DND-41 (cell line): ENCODE measurements at regions not wholly inside any gene's neighbourhood (a gene's known extent, or its start where the extent isn't known, plus 50 kb on each side); places are given as distances from the start of the nearest gene placed in this dataset.

Experiments
- CTCF ChIP-seq: IDR thresholded peaks from 2 replicates; pipeline ENCODE4 v1.5.1; 2012; ENCODE audit warnings: borderline replicate concordance, low read length, moderate library complexity, mild to moderate bottlenecking; ENCODE audit not compliant: poor library complexity, severe bottlenecking; ENCODE audit errors: extremely low read depth
- EZH2 ChIP-seq: IDR thresholded peaks from 3 replicates; pipeline ENCODE4 v1.6.1; 2012; ENCODE audit warnings: borderline replicate concordance, low read depth, mild to moderate bottlenecking, moderate library complexity, low read length, inconsistent platforms; ENCODE audit not compliant: severe bottlenecking

DNA sequence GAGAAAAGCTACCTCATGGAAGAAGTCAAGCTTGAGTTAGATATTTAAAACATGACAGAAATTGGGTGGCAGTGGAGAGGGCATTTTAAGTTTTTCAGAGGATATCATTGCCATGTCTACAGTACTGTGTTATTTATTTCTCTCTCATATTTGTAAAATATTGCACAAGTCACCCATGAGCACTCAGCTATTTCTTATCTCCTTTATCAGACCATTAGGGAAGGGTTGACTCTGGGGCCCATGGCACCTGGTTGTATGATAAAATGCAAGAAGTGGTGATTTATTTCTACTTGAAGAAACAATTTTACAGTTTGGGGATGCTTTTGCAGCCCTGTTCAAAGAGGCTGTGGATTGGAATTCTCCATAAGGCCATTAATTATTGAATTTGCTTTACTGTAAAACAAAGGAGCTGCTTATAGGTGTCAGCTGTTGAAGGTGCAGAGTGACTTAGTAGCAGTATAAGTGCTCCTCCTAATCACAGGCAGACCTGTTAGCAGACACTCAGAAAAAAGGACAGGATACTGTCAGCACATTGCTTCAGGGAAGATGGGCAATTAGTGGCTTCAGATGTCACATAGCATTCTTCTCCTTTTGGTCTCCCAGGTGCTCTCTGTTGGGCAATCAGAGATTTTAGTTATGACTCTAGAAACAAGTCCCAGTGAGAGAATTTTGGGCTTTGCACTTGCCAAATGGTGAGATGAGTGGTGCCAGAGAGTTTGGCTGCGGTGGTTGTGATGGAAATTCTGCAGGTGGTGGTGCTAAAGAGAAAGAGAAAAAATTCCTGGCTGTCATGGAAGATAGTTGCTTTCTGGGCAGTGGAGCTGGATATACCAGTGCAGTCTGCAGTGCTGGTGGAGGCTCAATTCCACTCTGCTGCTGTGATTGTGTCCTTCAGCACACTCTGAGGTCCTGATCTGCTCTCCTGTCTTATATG is 129.7 kb upstream of the ROPN1 start:
- TF ChIP-seq CTCF (no peak), EZH2 (no peak)
